B cell (primary cell): ENCODE measurements at regions not wholly inside any gene's neighbourhood (a gene's known extent, or its start where the extent isn't known, plus 50 kb on each side); places are given as distances from the start of the nearest gene placed in this dataset.

Experiments
- CTCF ChIP-seq: fragments of 200-600 bp; IDR thresholded peaks from one replicate; pipeline ENCODE4 v1.8.0; 2022; ENCODE audit warnings: antibody characterized with exemption, mild to moderate bottlenecking
- EZH2 ChIP-seq: IDR thresholded peaks from 2 replicates; pipeline ENCODE4 v1.6.1; 2012; ENCODE audit warnings: borderline replicate concordance, low read depth, mild to moderate bottlenecking, moderate library complexity, low read length; ENCODE audit not compliant: insufficient read depth, poor library complexity, severe bottlenecking

GRCh38 chr2:37566517-37566981, 104.9 kb downstream of the CDC42EP3 start:
- TF ChIP-seq EZH2: no peak
- no peak for TF ChIP-seq CTCF
